K562 (cell line): ENCODE measurements at regions not wholly inside any gene's neighbourhood (a gene's known extent, or its start where the extent isn't known, plus 50 kb on each side); places are given as distances from the start of the nearest gene placed in this dataset.

Source experiments
- ATAC-seq: fragments of 200-7000 bp; cut with Tn5 transposase; 3 replicates; pipeline ENCODE4 v1.9.1; 2020; ENCODE audit warnings: moderate library complexity
- BruUV-seq: library from RNA; stranded (reverse); fragments of 400-500 nt; replicated peaks from 2 replicates; lab custom pipeline; 2021; lab: Mats Ljungman, UMichigan
- CTCF ChIA-PET: fragments of 300-600 bp; formaldehyde crosslinking; extraction: SDS; loops from one replicate; lab custom pipeline; 2021; ENCODE audit warnings: low intra/inter-chr PET ratio; lab: Yijun Ruan, JAX
- POLR2A ChIA-PET: fragments of 300-600, 350-650 bp; sonication (Branson Sonifier 250); formaldehyde crosslinking; extraction: SDS; loops from one replicate; lab custom pipeline; 2021; ENCODE audit warnings: antibody characterized with exemption, inconsistent platforms; lab: Yijun Ruan, JAX
- DNase-seq, 4 experiments: peaks; one replicate each; pipeline versions ENCODE4 v3.0.0 to v3.0.0-alpha.2; 2011 to 2018; ENCODE audit warnings: low spot score in 3 of 4, mixed read lengths in 3 of 4; ENCODE audit errors: extremely low read depth in 1 of 4
- FAIRE-seq: peaks from 2 replicates; lab custom pipeline; 2011; peaks lifted over from hg19 to GRCh38; lab: Jason Lieb, UNC
- H2AFZ ChIP-seq: 2 replicates; pipeline ENCODE4 v1.6.0; 2011; ENCODE audit warnings: low read depth, low read length, control low read depth, inconsistent platforms
- H3K27ac ChIP-seq: fragments of 200-600 bp; 3 replicates; pipeline ENCODE4 v1.8.0; 2011; ENCODE audit warnings: low read depth, mild to moderate bottlenecking, control low read depth, inconsistent platforms, low read length, moderate library complexity, mixed read lengths; ENCODE audit errors: extremely low read depth
- H3K27me3 ChIP-seq, 2 experiments: fragments of 300-600 bp in 1 of 2; 2 replicates in 1 of 2; 3 replicates in 1 of 2; pipeline versions ENCODE4 v1.6.0 to v1.8.0; 2011; ENCODE audit warnings: inconsistent platforms in 2 of 2, low read length in 2 of 2, mild to moderate bottlenecking in 1 of 2, mixed read lengths in 1 of 2, moderate library complexity in 1 of 2; ENCODE audit not compliant: control insufficient read depth in 2 of 2, insufficient read depth in 2 of 2
- H3K36me3 ChIP-seq: fragments of 300-600 bp; 3 replicates; pipeline ENCODE4 v1.8.0; 2011; ENCODE audit warnings: mild to moderate bottlenecking, low read length, inconsistent platforms; ENCODE audit not compliant: control insufficient read depth, insufficient read depth
- H3K4me1 ChIP-seq, 2 experiments: fragments of 200-600 bp in 1 of 2; replicated peaks in 1 of 2; 2 replicates in 1 of 2; 3 replicates in 1 of 2; pipeline versions ENCODE4 v1.5.1 to v1.8.0; 2011; ENCODE audit warnings: inconsistent platforms in 2 of 2, low read length in 2 of 2, mild to moderate bottlenecking in 1 of 2, mixed read lengths in 1 of 2, moderate library complexity in 1 of 2; ENCODE audit not compliant: control insufficient read depth in 2 of 2, insufficient read depth in 2 of 2
- H3K4me2 ChIP-seq: 2 replicates; pipeline ENCODE4 v1.6.1; 2011; ENCODE audit warnings: low read length, control low read depth, inconsistent platforms, mixed read lengths; ENCODE audit not compliant: insufficient read depth
- H3K4me3 ChIP-seq: fragments of 200-600 bp; sonication (generic), shearing (Covaris generic); 2 replicates; pipeline ENCODE4 v1.5.1; 2016; ENCODE audit warnings: control low read depth, inconsistent platforms
- H3K79me2 ChIP-seq: fragments of 200-600 bp; 3 replicates; pipeline ENCODE4 v1.8.0; 2011; ENCODE audit warnings: low read length, inconsistent platforms; ENCODE audit not compliant: control insufficient read depth, insufficient read depth
- H3K9ac ChIP-seq, 2 experiments: 2 replicates each; pipeline versions ENCODE4 v1.6.0 to v1.6.1; 2011; ENCODE audit warnings: low read depth in 2 of 2, low read length in 2 of 2, control low read depth in 1 of 2, inconsistent platforms in 1 of 2, mild to moderate bottlenecking in 1 of 2, mixed read lengths in 1 of 2; ENCODE audit not compliant: insufficient read depth in 1 of 2
- H3K9me1 ChIP-seq: one replicate; pipeline ENCODE4 v1.6.0; 2011; ENCODE audit warnings: inconsistent platforms, mild to moderate bottlenecking, low read length, moderate library complexity; ENCODE audit not compliant: control insufficient read depth, insufficient read depth
- H3K9me3 ChIP-seq: replicated peaks from 2 replicates; pipeline ENCODE4 v1.5.1; 2011; ENCODE audit warnings: low read depth, low read length, inconsistent platforms; ENCODE audit not compliant: control insufficient read depth, insufficient read depth
- H4K20me1 ChIP-seq: replicated peaks from 2 replicates; pipeline ENCODE4 v1.6.1; 2011; ENCODE audit warnings: low read length, inconsistent platforms, mixed read lengths; ENCODE audit not compliant: control insufficient read depth, insufficient read depth
- U2AF2 ChIP-seq: fragments of 200-400 bp; formaldehyde crosslinking; optimal IDR thresholded peaks from 2 replicates; pipeline ENCODE3; 2017; ENCODE audit warnings: low read depth, mild to moderate bottlenecking, low read length
- ZNF398 ChIP-seq: fragments of 250-450 bp; sonication (Bioruptor Pico); IDR thresholded peaks from 2 replicates; pipeline ENCODE4 v1.8.0; 2021; ENCODE audit warnings: moderate library complexity, mild to moderate bottlenecking, inconsistent platforms
- ZNF766 ChIP-seq: fragments of 200-800 bp; sonication (Bioruptor generic); conservative IDR thresholded peaks from 2 replicates; pipeline ENCODE4 v1.6.1; 2016; ENCODE audit warnings: missing genetic modification characterization, missing compliant biosample characterization
- WGBS: fragments of 100-300 bp; shearing (Covaris generic); methylation state at CpG from one replicate; pipeline ENCODE4 v1.1.6; 2016; ENCODE audit warnings: low coverage, mixed read lengths; ENCODE audit not compliant: insufficient coverage; ENCODE audit errors: missing lambda C conversion rate; 5-methylcytosine and 5-hydroxymethylcytosine counted together
- in situ Hi-C: fragments of 300-500 bp; cut with MboI; formaldehyde crosslinking; loops from 4 replicates; pipeline ENCODE4 v1.15.0; 2018; ENCODE audit warnings: inconsistent platforms, mixed read lengths
- intact Hi-C: fragments of 100-400 bp; cut with micrococcal nuclease; formaldehyde crosslinking; loops from 2 replicates; pipeline ENCODE4 v1.14.2; 2022

- H4K20me1 ChIP-seq, result no peaks in the 10 kb centered on the region
- H3K9me1 ChIP-seq, result no peaks in the 10 kb centered on the region
- no peaks in the 10 kb centered on the region for H3K4me1 ChIP-seq
- ATAC-seq, result no peak
- no peak overlapping the region for H3K9ac ChIP-seq
- DNase-seq, result no peak
- no peak overlapping the region for H3K4me3 ChIP-seq
- no peak overlapping the region for H2AFZ ChIP-seq
- POLR2A ChIA-PET, result no interaction called here
- H3K27me3 ChIP-seq, result no peaks in the 10 kb centered on the region
- CTCF ChIA-PET, result no interaction called here
- TF ChIP-seq ZNF398 (CRISPR knock-in tag) (no peak), U2AF2 (no peak)
- H3K4me2 ChIP-seq, result no peak overlapping the region
- FAIRE-seq, result no peak
- H3K27ac ChIP-seq, result no peak overlapping the region
- no peaks in the 10 kb centered on the region for H3K79me2 ChIP-seq
- WGBS, result 2% methylated on average over 4 of the region's 4 CpGs
- in situ Hi-C loops (no loop called here), intact Hi-C loops (no loop called here)
- H3K36me3 ChIP-seq, result no peaks in the 10 kb centered on the region
- no peaks in the 10 kb centered on the region for H3K9me3 ChIP-seq
- BruUV-seq, result no TSS peak
Observed at GRCh38 chr5:93120771-93121170, 460.2 kb downstream of the NR2F1-AS1 start.

GRCh38 chr5:93120051-93120450 lies 461.0 kb downstream of the NR2F1-AS1 start:
- Histone ChIP-seq H3K27ac (no peak overlapping the region), H3K4me1 (no peaks in the 10 kb centered on the region), H3K9ac (no peak overlapping the region), H3K4me2 (no peak overlapping the region), H2AFZ (no peak overlapping the region), H3K9me1 (no peaks in the 10 kb centered on the region), H4K20me1 (no peaks in the 10 kb centered on the region), H3K4me3 (no peak overlapping the region), H3K27me3 (no peaks in the 10 kb centered on the region), H3K9me3 (no peaks in the 10 kb centered on the region), H3K36me3 (no peaks in the 10 kb centered on the region), H3K79me2 (no peaks in the 10 kb centered on the region)
- no peak for DNase-seq
- intact Hi-C loops, result no loop called here
- ChIA-PET CTCF (no interaction called here), POLR2A (no interaction called here)
- TF ChIP-seq ZNF766 (CRISPR knock-in tag), result no peak
- WGBS, result 0% methylated on average over 1 of the region's 1 CpG
- ATAC-seq, result no peak
- no peak for FAIRE-seq
- no TSS peak for BruUV-seq
- in situ Hi-C loops, result no loop called here
